Transverse colon (tissue), 4 donors: ENCODE measurements at regions not wholly inside any gene's neighbourhood (a gene's known extent, or its start where the extent isn't known, plus 50 kb on each side); places are given as distances from the start of the nearest gene placed in this dataset.

Source experiments
- CTCF ChIP-seq, 5 experiments: fragments of 200-600 bp in 3 of 5; fragments of 450-650 bp in 2 of 5; sonication (generic) in 3 of 5; IDR thresholded peaks; 1 replicate in 2 of 5; 2 replicates in 3 of 5; pipeline ENCODE4 v1.5.1; 2016 to 2017; ENCODE audit warnings: antibody characterized with exemption in 5 of 5, inconsistent platforms in 3 of 5, mild to moderate bottlenecking in 2 of 5, moderate library complexity in 1 of 5
- EP300 ChIP-seq: sonication (generic); formaldehyde crosslinking; IDR thresholded peaks from one replicate; pipeline ENCODE4 v1.6.1; 2017; ENCODE audit warnings: antibody characterized with exemption, low read depth
- POLR2A ChIP-seq: fragments of 450-650 bp; IDR thresholded peaks from one replicate; pipeline ENCODE4 v1.6.1; 2016; ENCODE audit warnings: antibody characterized with exemption, mild to moderate bottlenecking, moderate library complexity
- POLR2AphosphoS5 ChIP-seq, 3 donors: sonication (generic); formaldehyde crosslinking; IDR thresholded peaks; one replicate each; pipeline ENCODE4 v1.6.1; 2016; ENCODE audit warnings: antibody characterized with exemption in 3 of 3

DNA sequence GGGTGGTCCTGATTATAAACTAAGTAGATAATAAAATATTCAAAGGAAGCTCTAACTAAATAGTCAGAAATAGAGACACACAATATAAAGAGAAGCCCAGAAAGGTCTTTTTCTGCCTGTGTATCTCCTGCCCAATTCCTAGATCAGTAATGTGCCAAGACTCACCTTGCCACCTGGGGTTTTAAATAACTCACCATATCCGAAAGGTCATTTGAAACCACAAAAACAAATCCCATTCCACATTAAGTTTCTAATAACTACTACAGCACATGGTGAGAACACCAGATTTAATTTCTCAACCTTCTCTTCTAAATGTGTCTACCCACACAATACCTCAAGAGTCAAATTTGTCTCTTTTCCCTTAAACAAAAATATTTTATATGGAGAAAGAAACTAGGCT, 75.2 kb downstream of the ZNF608 start:
- TF ChIP-seq CTCF (IDR thresholded peaks at IDR 0.05): no peak
- TF ChIP-seq POLR2A: no peak
- no peak for TF ChIP-seq POLR2AphosphoS5 (IDR thresholded peaks at IDR 0.05)
- no peak for TF ChIP-seq EP300
